Caco-2 (cell line): ENCODE measurements at regions not wholly inside any gene's neighbourhood (a gene's known extent, or its start where the extent isn't known, plus 50 kb on each side); places are given as distances from the start of the nearest gene placed in this dataset.

Experiments
- BruUV-seq: library from RNA; stranded (reverse); fragments of 400-500 nt; replicated peaks from 2 replicates; lab custom pipeline; 2021; lab: Mats Ljungman, UMichigan
- CTCF ChIA-PET: fragments of 300-600 bp; sonication (Branson Sonifier 250); formaldehyde crosslinking; loops from one replicate; lab custom pipeline; 2022; ENCODE audit warnings: antibody characterized with exemption; lab: Charles Lee
- POLR2A ChIA-PET: fragments of 300-600 bp; sonication (Branson Sonifier 250); formaldehyde crosslinking; loops from one replicate; lab custom pipeline; 2022; ENCODE audit warnings: antibody characterized with exemption; lab: Charles Lee
- DNase-seq, 2 experiments: peaks; one replicate each; pipeline versions ENCODE4 v3.0.0 to v3.0.0-alpha.2; 2020 to 2022
- H3K27me3 ChIP-seq: replicated peaks from 2 replicates; pipeline ENCODE4 v1.6.0; 2011; ENCODE audit warnings: low read length; ENCODE audit not compliant: control insufficient read depth, insufficient read depth
- H3K36me3 ChIP-seq: 2 replicates; pipeline ENCODE4 v1.5.1; 2011; ENCODE audit warnings: low read length; ENCODE audit not compliant: control insufficient read depth, insufficient read depth
- H3K4me1 ChIP-seq: fragments of 250-450 bp; sonication (Bioruptor Pico); 2 replicates; pipeline ENCODE4 v1.5.1; 2020; ENCODE audit warnings: mild to moderate bottlenecking
- H3K4me3 ChIP-seq: 2 replicates; pipeline ENCODE4 v1.5.1; 2011; ENCODE audit warnings: low read depth, mild to moderate bottlenecking, control low read depth, low read length
- H3K9me3 ChIP-seq: fragments of 250-450 bp; sonication (Bioruptor Pico); 2 replicates; pipeline ENCODE4 v1.5.1; 2020; ENCODE audit warnings: mild to moderate bottlenecking, moderate library complexity
- H3K27ac Mint-ChIP-seq: one replicate; pipeline ENCODE4 v1.8.0; 2022; ENCODE audit warnings: mixed read lengths; ENCODE audit not compliant: unreplicated experiment
- H3K27me3 Mint-ChIP-seq: one replicate; pipeline ENCODE4 v1.8.0; 2022; ENCODE audit warnings: mixed read lengths; ENCODE audit not compliant: insufficient read depth, unreplicated experiment
- H3K36me3 Mint-ChIP-seq: one replicate; pipeline ENCODE4 v1.8.0; 2022; ENCODE audit warnings: mild to moderate bottlenecking, mixed read lengths; ENCODE audit not compliant: insufficient read depth, unreplicated experiment
- H3K4me1 Mint-ChIP-seq: one replicate; pipeline ENCODE4 v1.8.0; 2022; ENCODE audit warnings: low read depth, mixed read lengths; ENCODE audit not compliant: unreplicated experiment
- H3K4me3 Mint-ChIP-seq: one replicate; pipeline ENCODE4 v1.8.0; 2022; ENCODE audit warnings: mild to moderate bottlenecking, moderate library complexity, mixed read lengths; ENCODE audit not compliant: unreplicated experiment
- H3K9me3 Mint-ChIP-seq: one replicate; pipeline ENCODE4 v1.8.0; 2022; ENCODE audit warnings: mixed read lengths; ENCODE audit not compliant: unreplicated experiment
- CTCF ChIP-seq, 2 experiments: fragments of 200-600 bp in 1 of 2; IDR thresholded peaks; 1 replicate in 1 of 2; 2 replicates in 1 of 2; pipeline versions ENCODE4 v1.5.1 to v1.8.0; 2011 to 2022; ENCODE audit warnings: antibody characterized with exemption in 1 of 2, control low read depth in 1 of 2, inconsistent platforms in 1 of 2, low read depth in 1 of 2, low read length in 1 of 2, mild to moderate bottlenecking in 1 of 2, moderate library complexity in 1 of 2; ENCODE audit not compliant: insufficient read depth in 1 of 2, severe bottlenecking in 1 of 2, unreplicated experiment in 1 of 2
- intact Hi-C: fragments of 100-400 bp; cut with micrococcal nuclease; formaldehyde crosslinking; loops from one replicate; pipeline ENCODE4 v1.10.0; 2022; ENCODE audit not compliant: unreplicated experiment

GRCh38 chr3:163672954-163673353, 1405.3 kb downstream of the SI start:
- H3K27me3 ChIP-seq = no peaks in the 10 kb centered on the region
- H3K4me1 ChIP-seq = no peaks in the 10 kb centered on the region
- Mint-ChIP-seq H3K4me3 (no peak overlapping the region), H3K36me3 (no peaks in the 10 kb centered on the region), H3K27me3 (no peaks in the 10 kb centered on the region), H3K27ac (no peak overlapping the region), H3K9me3 (no peaks in the 10 kb centered on the region), H3K4me1 (no peaks in the 10 kb centered on the region)
- no TSS peak for BruUV-seq
- no peaks in the 10 kb centered on the region for H3K36me3 ChIP-seq
- no peak overlapping the region for H3K4me3 ChIP-seq
- H3K9me3 ChIP-seq = no peaks in the 10 kb centered on the region
- TF ChIP-seq CTCF (IDR thresholded peaks at IDR 0.05; ENCODE audit: insufficient read depth in 1 of 2, low read depth in 1 of 2, low read length in 1 of 2, severe bottlenecking in 1 of 2, unreplicated experiment in 1 of 2) = no peak
- DNase-seq = no peak
- intact Hi-C loops = no loop called here
- CTCF ChIA-PET = no interaction called here
- POLR2A ChIA-PET = no interaction called here

- Mint-ChIP-seq H3K4me3 (no peak overlapping the region), H3K27ac (no peak overlapping the region), H3K9me3 (no peaks in the 10 kb centered on the region), H3K4me1 (no peaks in the 10 kb centered on the region), H3K27me3 (no peaks in the 10 kb centered on the region), H3K36me3 (no peaks in the 10 kb centered on the region)
- Histone ChIP-seq H3K4me3 (no peak overlapping the region), H3K4me1 (no peaks in the 10 kb centered on the region), H3K9me3 (no peaks in the 10 kb centered on the region), H3K27me3 (no peaks in the 10 kb centered on the region), H3K36me3 (no peaks in the 10 kb centered on the region)
- POLR2A ChIA-PET = no interaction called here
- CTCF ChIA-PET = no interaction called here
- no peak for DNase-seq
- no TSS peak for BruUV-seq
- no peak for TF ChIP-seq CTCF (IDR thresholded peaks at IDR 0.05; ENCODE audit: insufficient read depth in 1 of 2, low read depth in 1 of 2, low read length in 1 of 2, severe bottlenecking in 1 of 2, unreplicated experiment in 1 of 2)
- intact Hi-C loops = no loop called here
These were observed 1407.1 kb downstream of the SI start for GRCh38 chr3:163671201-163671600.

GRCh38 chr3:163664466-163664865, 1413.8 kb downstream of the SI start:
- DNase-seq = no peak
- Mint-ChIP-seq H3K27ac (no peak overlapping the region), H3K4me1 (no peaks in the 10 kb centered on the region), H3K27me3 (no peaks in the 10 kb centered on the region), H3K36me3 (no peaks in the 10 kb centered on the region), H3K9me3 (no peaks in the 10 kb centered on the region), H3K4me3 (no peak overlapping the region)
- Histone ChIP-seq H3K4me3 (no peak overlapping the region), H3K27me3 (no peaks in the 10 kb centered on the region), H3K36me3 (no peaks in the 10 kb centered on the region), H3K9me3 (no peaks in the 10 kb centered on the region), H3K4me1 (no peaks in the 10 kb centered on the region)
- CTCF ChIA-PET = no interaction called here
- no peak for TF ChIP-seq CTCF (IDR thresholded peaks at IDR 0.05; ENCODE audit: insufficient read depth in 1 of 2, low read depth in 1 of 2, low read length in 1 of 2, severe bottlenecking in 1 of 2, unreplicated experiment in 1 of 2)
- BruUV-seq = no TSS peak
- intact Hi-C loops = no loop called here
- POLR2A ChIA-PET = no interaction called here
